ENCODE measurements at regions not wholly inside any gene's neighbourhood (a gene's known extent, or its start where the extent isn't known, plus 50 kb on each side); places are given as distances from the start of the nearest gene placed in this dataset.

GRCh38 chr18:1983746-1984515 lies 587.4 kb downstream of the METTL4 start:
- no peaks in the 10 kb centered on the region for H3K9me3 ChIP-seq (replicated peaks; ENCODE audit: insufficient read depth, low read length)
- H3K27ac ChIP-seq (ENCODE audit: low read length), result no peak overlapping the region

DNA sequence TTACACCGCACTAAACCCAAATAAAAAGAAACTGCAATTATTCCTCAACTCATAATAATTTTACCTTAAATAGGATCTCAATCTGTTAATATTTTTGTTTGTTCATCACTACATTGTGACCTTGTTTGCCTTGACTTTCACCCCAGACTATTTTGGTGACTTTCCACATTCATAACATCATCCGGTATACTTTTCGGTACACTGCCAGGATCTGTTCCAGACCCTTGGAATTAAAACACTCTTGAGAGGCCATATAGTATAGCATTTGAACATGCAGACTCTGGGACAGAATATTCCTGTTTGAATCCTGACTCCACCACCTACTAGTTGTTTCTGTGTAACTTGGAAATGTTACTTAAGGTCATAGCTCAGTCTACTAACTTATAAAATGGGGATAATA lies 577.4 kb downstream of the METTL4 start:
- no peak overlapping the region for H3K4me3 ChIP-seq (ENCODE audit: low read length)
- H2AFZ ChIP-seq (ENCODE audit: low read length), result no peak overlapping the region
- no peaks in the 10 kb centered on the region for H3K79me2 ChIP-seq (ENCODE audit: low read length)
- DNase-seq, result no peak
- H3K9me2 ChIP-seq (replicated peaks; ENCODE audit: insufficient read depth, low read length), result no peaks in the 10 kb centered on the region
- H3K4me2 ChIP-seq (ENCODE audit: low read depth, low read length), result no peak overlapping the region
- no peak overlapping the region for H3K27ac ChIP-seq (ENCODE audit: low read length)
- H3F3A ChIP-seq (ENCODE audit: insufficient read depth, low read length), result no peaks in the 10 kb centered on the region
- H3K36me3 ChIP-seq (replicated peaks; ENCODE audit: insufficient read depth, low read length), result no peaks in the 10 kb centered on the region
- H3K9me3 ChIP-seq (replicated peaks; ENCODE audit: insufficient read depth, low read length), result no peaks in the 10 kb centered on the region
- H3K4me1 ChIP-seq (ENCODE audit: low read length), result no peaks in the 10 kb centered on the region
- H4K20me1 ChIP-seq (ENCODE audit: insufficient read depth, low read length), result no peaks in the 10 kb centered on the region
- H3K9ac ChIP-seq (ENCODE audit: low read length), result no peak overlapping the region
- H3K27me3 ChIP-seq (replicated peaks; ENCODE audit: insufficient read depth, low read length), result no peaks in the 10 kb centered on the region
- TF ChIP-seq EZH2phosphoT487 (IDR thresholded peaks at IDR 0.05; ENCODE audit: low read length) (no peak), EZH2 (optimal IDR thresholded peaks at IDR 0.05; ENCODE audit: low read depth, low read length) (no peak), CTCF (IDR thresholded peaks at IDR 0.05; ENCODE audit: low read length) (no peak)

More at GRCh38 chr18:1983746-1984515, 587.4 kb downstream of the METTL4 start:
- TF ChIP-seq EZH2 (optimal IDR thresholded peaks at IDR 0.05; ENCODE audit: low read depth, low read length), result no peak
- TF ChIP-seq EZH2phosphoT487 (IDR thresholded peaks at IDR 0.05; ENCODE audit: low read length), result no peak
- no peak for TF ChIP-seq CTCF (IDR thresholded peaks at IDR 0.05; ENCODE audit: low read length)
- no peak for DNase-seq
- Histone ChIP-seq H3K27me3 (replicated peaks; ENCODE audit: insufficient read depth, low read length) (no peaks in the 10 kb centered on the region), H3F3A (ENCODE audit: insufficient read depth, low read length) (no peaks in the 10 kb centered on the region), H3K79me2 (ENCODE audit: low read length) (no peaks in the 10 kb centered on the region), H3K36me3 (replicated peaks; ENCODE audit: insufficient read depth, low read length) (no peaks in the 10 kb centered on the region), H3K9me2 (replicated peaks; ENCODE audit: insufficient read depth, low read length) (no peaks in the 10 kb centered on the region), H3K4me1 (ENCODE audit: low read length) (no peaks in the 10 kb centered on the region), H2AFZ (ENCODE audit: low read length) (no peak overlapping the region), H4K20me1 (ENCODE audit: insufficient read depth, low read length) (no peaks in the 10 kb centered on the region), H3K4me2 (ENCODE audit: low read depth, low read length) (no peak overlapping the region), H3K9ac (ENCODE audit: low read length) (no peak overlapping the region), H3K4me3 (ENCODE audit: low read length) (no peak overlapping the region)

DNA sequence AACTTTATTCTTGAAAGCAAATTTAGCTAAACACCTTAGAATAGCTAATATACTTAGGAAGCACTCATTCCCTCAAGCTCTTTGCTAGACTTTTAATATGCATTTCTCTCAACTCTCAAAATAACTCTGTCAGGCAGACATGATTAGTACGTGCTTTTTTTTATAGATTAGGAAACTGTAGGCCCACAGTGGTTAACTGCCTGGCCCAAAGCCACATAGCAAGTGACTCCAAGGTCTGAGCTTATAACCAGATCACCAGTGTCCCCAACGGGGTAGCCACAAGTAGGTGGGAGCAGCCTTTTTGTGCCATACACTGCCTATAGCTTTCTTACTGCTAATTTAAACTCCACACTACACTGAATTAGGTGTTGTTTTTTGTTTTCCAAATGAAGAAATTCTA lies 576.8 kb downstream of the METTL4 start:
- Histone ChIP-seq H3K27ac (ENCODE audit: low read length) (no peak overlapping the region), H4K20me1 (ENCODE audit: insufficient read depth, low read length) (no peaks in the 10 kb centered on the region), H2AFZ (ENCODE audit: low read length) (no peak overlapping the region), H3K9ac (ENCODE audit: low read length) (no peak overlapping the region), H3K27me3 (replicated peaks; ENCODE audit: insufficient read depth, low read length) (no peaks in the 10 kb centered on the region), H3K79me2 (ENCODE audit: low read length) (no peaks in the 10 kb centered on the region), H3K9me3 (replicated peaks; ENCODE audit: insufficient read depth, low read length) (no peaks in the 10 kb centered on the region), H3K36me3 (replicated peaks; ENCODE audit: insufficient read depth, low read length) (no peaks in the 10 kb centered on the region), H3F3A (ENCODE audit: insufficient read depth, low read length) (no peaks in the 10 kb centered on the region), H3K4me2 (ENCODE audit: low read depth, low read length) (no peak overlapping the region), H3K4me3 (ENCODE audit: low read length) (no peak overlapping the region), H3K4me1 (ENCODE audit: low read length) (no peaks in the 10 kb centered on the region), H3K9me2 (replicated peaks; ENCODE audit: insufficient read depth, low read length) (no peaks in the 10 kb centered on the region)
- TF ChIP-seq EZH2phosphoT487 (IDR thresholded peaks at IDR 0.05; ENCODE audit: low read length) (no peak), EZH2 (optimal IDR thresholded peaks at IDR 0.05; ENCODE audit: low read depth, low read length) (no peak), CTCF (IDR thresholded peaks at IDR 0.05; ENCODE audit: low read length) (no peak)
- DNase-seq, result no peak
